ENCODE measurements at regions not wholly inside any gene's neighbourhood (a gene's known extent, or its start where the extent isn't known, plus 50 kb on each side); places are given as distances from the start of the nearest gene placed in this dataset.

DNA sequence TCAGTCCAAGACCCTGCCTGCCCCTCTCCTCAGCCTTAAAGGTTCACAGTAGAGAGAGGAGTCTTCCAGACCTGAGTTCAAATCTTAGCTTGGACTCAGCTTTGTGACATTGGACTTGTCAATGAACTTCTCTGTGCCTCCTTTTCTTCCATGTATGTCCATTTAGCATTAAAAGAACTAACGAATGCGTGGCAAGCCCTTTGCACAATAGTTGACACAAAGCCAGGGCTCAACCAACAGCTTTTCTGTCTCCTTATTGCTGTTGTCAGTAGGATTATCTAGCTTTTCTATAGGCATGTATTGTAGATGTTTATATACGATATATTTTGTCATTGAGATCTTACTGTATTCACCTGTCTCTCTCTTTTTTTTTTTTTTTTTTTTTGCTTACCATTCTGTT lies 450.8 kb downstream of the PTPRU start:
- Histone ChIP-seq H3K9ac (ENCODE audit: control insufficient read depth, insufficient read depth, low read length) (no peak overlapping the region), H3K4me3 (no peak overlapping the region), H3K27ac (ENCODE audit: control insufficient read depth, insufficient read depth) (no peak overlapping the region), H4K20me1 (ENCODE audit: control insufficient read depth, insufficient read depth) (no peaks in the 10 kb centered on the region), H3K4me1 (ENCODE audit: control insufficient read depth, insufficient read depth, low read length) (peaks cover 25% of the 10 kb centered on the region), H3K4me2 (ENCODE audit: control insufficient read depth, insufficient read depth) (no peak overlapping the region), H3K79me2 (ENCODE audit: control insufficient read depth, insufficient read depth, low read length) (no peaks in the 10 kb centered on the region), H3K27me3 (replicated peaks in 1 of 2; ENCODE audit: control insufficient read depth in 2 of 2, insufficient read depth in 2 of 2, low read length in 1 of 2) (no peaks in the 10 kb centered on the region), H2AFZ (ENCODE audit: control insufficient read depth, low read depth, low read length) (no peak overlapping the region), H3K9me3 (replicated peaks; ENCODE audit: control insufficient read depth, insufficient read depth, low read length) (no peaks in the 10 kb centered on the region), H3K36me3 (ENCODE audit: control insufficient read depth in 2 of 2, insufficient read depth in 2 of 2, low read length in 1 of 2) (no peaks in the 10 kb centered on the region)
- DNase-seq (ENCODE audit: low read depth, low spot score): no peak
- CTCF ChIA-PET: no interaction called here
- in situ Hi-C loops (cut with MboI) (no loop called here), intact Hi-C loops (cut with micrococcal nuclease; ENCODE audit: unreplicated experiment) (no loop called here)
- no TSS peak for BruUV-seq (replicated peaks)
- SMC1A ChIA-PET (ENCODE audit: uncharacterized antibody, unreplicated experiment): no interaction called here
- POLR2A ChIA-PET: no interaction called here
- no peak for FAIRE-seq
- WGBS (ENCODE audit: insufficient coverage, insufficient replicate concordance, low lambda C conversion rate, missing lambda C conversion rate): 31% methylated on average over 3 of the region's 3 CpGs
- ATAC-seq: no peak
- RAD21 ChIA-PET (ENCODE audit: unreplicated experiment): no interaction called here
- TF ChIP-seq HDGF (IDR thresholded peaks at IDR 0.05): no peak
- no peak for TF ChIP-seq CHD1 (IDR thresholded peaks at IDR 0.05; ENCODE audit: low read depth, low read length)
- TF ChIP-seq FOS (IDR thresholded peaks at IDR 0.05; ENCODE audit: borderline replicate concordance, extremely low read depth, insufficient read length): no peak
- TF ChIP-seq KDM1A (IDR thresholded peaks at IDR 0.05; ENCODE audit: borderline replicate concordance): no peak
- no peak for TF ChIP-seq ZZZ3 (IDR thresholded peaks at IDR 0.05; ENCODE audit: control insufficient read depth, insufficient read length, low read depth)
- TF ChIP-seq TBL1XR1 (IDR thresholded peaks at IDR 0.05; ENCODE audit: low read depth, low read length): no peak
- TF ChIP-seq BACH1 (IDR thresholded peaks at IDR 0.05; ENCODE audit: borderline replicate concordance): no peak
- no peak for TF ChIP-seq NFXL1 (IDR thresholded peaks at IDR 0.05; ENCODE audit: borderline replicate concordance)
- TF ChIP-seq RBBP5 (conservative IDR thresholded peaks at IDR 0.05): no peak
- TF ChIP-seq ZNF217 (IDR thresholded peaks at IDR 0.05): no peak
- no peak for TF ChIP-seq RAD51 (IDR thresholded peaks at IDR 0.05)
- TF ChIP-seq, protein P1, sequence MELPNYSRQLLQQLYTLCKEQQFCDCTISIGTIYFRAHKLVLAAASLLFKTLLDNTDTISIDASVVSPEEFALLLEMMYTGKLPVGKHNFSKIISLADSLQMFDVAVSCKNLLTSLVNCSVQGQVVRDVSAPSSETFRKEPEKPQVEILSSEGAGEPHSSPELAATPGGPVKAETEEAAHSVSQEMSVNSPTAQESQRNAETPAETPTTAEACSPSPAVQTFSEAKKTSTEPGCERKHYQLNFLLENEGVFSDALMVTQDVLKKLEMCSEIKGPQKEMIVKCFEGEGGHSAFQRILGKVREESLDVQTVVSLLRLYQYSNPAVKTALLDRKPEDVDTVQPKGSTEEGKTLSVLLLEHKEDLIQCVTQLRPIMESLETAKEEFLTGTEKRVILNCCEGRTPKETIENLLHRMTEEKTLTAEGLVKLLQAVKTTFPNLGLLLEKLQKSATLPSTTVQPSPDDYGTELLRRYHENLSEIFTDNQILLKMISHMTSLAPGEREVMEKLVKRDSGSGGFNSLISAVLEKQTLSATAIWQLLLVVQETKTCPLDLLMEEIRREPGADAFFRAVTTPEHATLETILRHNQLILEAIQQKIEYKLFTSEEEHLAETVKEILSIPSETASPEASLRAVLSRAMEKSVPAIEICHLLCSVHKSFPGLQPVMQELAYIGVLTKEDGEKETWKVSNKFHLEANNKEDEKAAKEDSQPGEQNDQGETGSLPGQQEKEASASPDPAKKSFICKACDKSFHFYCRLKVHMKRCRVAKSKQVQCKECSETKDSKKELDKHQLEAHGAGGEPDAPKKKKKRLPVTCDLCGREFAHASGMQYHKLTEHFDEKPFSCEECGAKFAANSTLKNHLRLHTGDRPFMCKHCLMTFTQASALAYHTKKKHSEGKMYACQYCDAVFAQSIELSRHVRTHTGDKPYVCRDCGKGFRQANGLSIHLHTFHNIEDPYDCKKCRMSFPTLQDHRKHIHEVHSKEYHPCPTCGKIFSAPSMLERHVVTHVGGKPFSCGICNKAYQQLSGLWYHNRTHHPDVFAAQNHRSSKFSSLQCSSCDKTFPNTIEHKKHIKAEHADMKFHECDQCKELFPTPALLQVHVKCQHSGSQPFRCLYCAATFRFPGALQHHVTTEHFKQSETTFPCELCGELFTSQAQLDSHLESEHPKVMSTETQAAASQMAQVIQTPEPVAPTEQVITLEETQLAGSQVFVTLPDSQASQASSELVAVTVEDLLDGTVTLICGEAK (IDR thresholded peaks at IDR 0.05; ENCODE audit: borderline replicate concordance): no peak
- no peak for TF ChIP-seq NFYB (IDR thresholded peaks at IDR 0.05; ENCODE audit: insufficient read depth, low read depth, low read length)
- TF ChIP-seq, protein P2, sequence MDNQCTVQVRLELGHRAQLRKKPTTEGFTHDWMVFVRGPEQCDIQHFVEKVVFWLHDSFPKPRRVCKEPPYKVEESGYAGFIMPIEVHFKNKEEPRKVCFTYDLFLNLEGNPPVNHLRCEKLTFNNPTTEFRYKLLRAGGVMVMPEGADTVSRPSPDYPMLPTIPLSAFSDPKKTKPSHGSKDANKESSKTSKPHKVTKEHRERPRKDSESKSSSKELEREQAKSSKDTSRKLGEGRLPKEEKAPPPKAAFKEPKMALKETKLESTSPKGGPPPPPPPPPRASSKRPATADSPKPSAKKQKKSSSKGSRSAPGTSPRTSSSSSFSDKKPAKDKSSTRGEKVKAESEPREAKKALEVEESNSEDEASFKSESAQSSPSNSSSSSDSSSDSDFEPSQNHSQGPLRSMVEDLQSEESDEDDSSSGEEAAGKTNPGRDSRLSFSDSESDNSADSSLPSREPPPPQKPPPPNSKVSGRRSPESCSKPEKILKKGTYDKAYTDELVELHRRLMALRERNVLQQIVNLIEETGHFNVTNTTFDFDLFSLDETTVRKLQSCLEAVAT (IDR thresholded peaks at IDR 0.05): no peak
- TF ChIP-seq ZNF384 (IDR thresholded peaks at IDR 0.05; ENCODE audit: borderline replicate concordance, low read depth, low read length): no peak
- TF ChIP-seq, protein P3, sequence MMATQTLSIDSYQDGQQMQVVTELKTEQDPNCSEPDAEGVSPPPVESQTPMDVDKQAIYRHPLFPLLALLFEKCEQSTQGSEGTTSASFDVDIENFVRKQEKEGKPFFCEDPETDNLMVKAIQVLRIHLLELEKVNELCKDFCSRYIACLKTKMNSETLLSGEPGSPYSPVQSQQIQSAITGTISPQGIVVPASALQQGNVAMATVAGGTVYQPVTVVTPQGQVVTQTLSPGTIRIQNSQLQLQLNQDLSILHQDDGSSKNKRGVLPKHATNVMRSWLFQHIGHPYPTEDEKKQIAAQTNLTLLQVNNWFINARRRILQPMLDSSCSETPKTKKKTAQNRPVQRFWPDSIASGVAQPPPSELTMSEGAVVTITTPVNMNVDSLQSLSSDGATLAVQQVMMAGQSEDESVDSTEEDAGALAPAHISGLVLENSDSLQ (IDR thresholded peaks at IDR 0.05): no peak
- TF ChIP-seq, protein P4, sequence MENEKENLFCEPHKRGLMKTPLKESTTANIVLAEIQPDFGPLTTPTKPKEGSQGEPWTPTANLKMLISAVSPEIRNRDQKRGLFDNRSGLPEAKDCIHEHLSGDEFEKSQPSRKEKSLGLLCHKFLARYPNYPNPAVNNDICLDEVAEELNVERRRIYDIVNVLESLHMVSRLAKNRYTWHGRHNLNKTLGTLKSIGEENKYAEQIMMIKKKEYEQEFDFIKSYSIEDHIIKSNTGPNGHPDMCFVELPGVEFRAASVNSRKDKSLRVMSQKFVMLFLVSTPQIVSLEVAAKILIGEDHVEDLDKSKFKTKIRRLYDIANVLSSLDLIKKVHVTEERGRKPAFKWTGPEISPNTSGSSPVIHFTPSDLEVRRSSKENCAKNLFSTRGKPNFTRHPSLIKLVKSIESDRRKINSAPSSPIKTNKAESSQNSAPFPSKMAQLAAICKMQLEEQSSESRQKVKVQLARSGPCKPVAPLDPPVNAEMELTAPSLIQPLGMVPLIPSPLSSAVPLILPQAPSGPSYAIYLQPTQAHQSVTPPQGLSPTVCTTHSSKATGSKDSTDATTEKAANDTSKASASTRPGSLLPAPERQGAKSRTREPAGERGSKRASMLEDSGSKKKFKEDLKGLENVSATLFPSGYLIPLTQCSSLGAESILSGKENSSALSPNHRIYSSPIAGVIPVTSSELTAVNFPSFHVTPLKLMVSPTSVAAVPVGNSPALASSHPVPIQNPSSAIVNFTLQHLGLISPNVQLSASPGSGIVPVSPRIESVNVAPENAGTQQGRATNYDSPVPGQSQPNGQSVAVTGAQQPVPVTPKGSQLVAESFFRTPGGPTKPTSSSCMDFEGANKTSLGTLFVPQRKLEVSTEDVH (IDR thresholded peaks at IDR 0.05; ENCODE audit: low read depth, partially characterized antibody): no peak
